Tibial nerve (tissue), 4 donors: ENCODE measurements at regions not wholly inside any gene's neighbourhood (a gene's known extent, or its start where the extent isn't known, plus 50 kb on each side); places are given as distances from the start of the nearest gene placed in this dataset.
"Not testable (repeated sequence)": the region's sequence is repeated elsewhere in the genome, so short reads cannot be mapped to it uniquely, and the experiment has no call there.

ENCODE experiments used
- DNase-seq, 2 donors: peaks; one replicate each; pipeline ENCODE4 v3.0.0-alpha.2; 2019; ENCODE audit warnings: low spot score in 2 of 2
- H3K27ac ChIP-seq, 4 donors: fragments of 200-600 bp; sonication (generic) in 3 of 4; one replicate each; pipeline ENCODE4 v1.5.1; 2017 to 2019; ENCODE audit warnings: mild to moderate bottlenecking in 1 of 4
- H3K27me3 ChIP-seq, 2 donors: fragments of 200-600 bp; sonication (generic) in 1 of 2; one replicate each; pipeline versions ENCODE4 v1.5.1 to v1.6.0; 2017 to 2019
- H3K36me3 ChIP-seq, 3 donors: fragments of 200-600 bp; sonication (generic); one replicate each; pipeline ENCODE4 v1.5.1; 2018 to 2019
- H3K4me1 ChIP-seq, 4 donors: fragments of 200-600 bp; sonication (generic) in 3 of 4; one replicate each; pipeline ENCODE4 v1.5.1; 2017 to 2019
- H3K4me3 ChIP-seq, 4 donors: fragments of 200-600 bp; sonication (generic) in 3 of 4; one replicate each; pipeline ENCODE4 v1.5.1; 2017 to 2019; ENCODE audit warnings: mild to moderate bottlenecking in 1 of 4, moderate library complexity in 1 of 4
- H3K9me3 ChIP-seq, 4 donors: fragments of 200-600 bp; sonication (generic) in 3 of 4; one replicate each; pipeline ENCODE4 v1.5.1; 2017 to 2019
- EP300 ChIP-seq, 2 donors: sonication (generic); formaldehyde crosslinking; IDR thresholded peaks; one replicate each; pipeline ENCODE4 v1.6.1; 2017; ENCODE audit warnings: antibody characterized with exemption in 2 of 2, mild to moderate bottlenecking in 1 of 2
- POLR2A ChIP-seq, 2 donors: fragments of 450-650 bp; IDR thresholded peaks; one replicate each; pipeline ENCODE4 v1.6.1; 2017; ENCODE audit warnings: antibody characterized with exemption in 2 of 2, mild to moderate bottlenecking in 2 of 2, moderate library complexity in 2 of 2
- WGBS, 2 donors: methylation state at CpG; one replicate each; pipeline ENCODE4 v1.1.5; 2018; 5-methylcytosine and 5-hydroxymethylcytosine counted together
- TF ChIP-seq, protein P1 (sequence below), 5 experiments: fragments of 200-600 bp in 3 of 5; fragments of 450-650 bp in 2 of 5; sonication (generic) in 3 of 5; IDR thresholded peaks; one replicate each; pipeline ENCODE4 v1.5.1; 2016 to 2019; ENCODE audit warnings: antibody characterized with exemption in 5 of 5, mild to moderate bottlenecking in 3 of 5, moderate library complexity in 2 of 5

DNA sequence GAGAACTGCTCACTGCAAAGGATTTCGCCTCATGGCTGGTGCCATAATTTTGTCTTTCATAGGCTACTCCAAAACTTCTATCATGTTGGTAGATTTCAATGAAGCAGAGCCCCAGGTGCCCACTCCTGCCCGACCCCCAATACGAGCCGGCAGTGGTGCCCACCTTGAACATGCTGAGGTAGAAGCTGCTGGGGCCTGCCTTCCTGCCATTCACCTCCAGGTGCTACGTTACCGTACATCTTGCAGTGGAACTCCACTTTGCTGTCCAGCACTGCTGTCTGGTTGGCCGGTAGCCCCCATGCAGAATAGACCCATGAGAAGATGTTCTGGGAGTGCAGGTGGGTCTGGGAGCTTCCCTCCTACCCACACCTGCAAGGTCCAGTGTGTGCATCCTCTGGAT, 502.8 kb upstream of the TBL1XR1 start:
- WGBS, 2 donors: 95 to 96% methylated on average over 7 of the region's 7 CpGs
- H3K36me3 ChIP-seq: no peaks in the 10 kb centered on the region
- no peak for DNase-seq
- no peaks in the 10 kb centered on the region for H3K27me3 ChIP-seq
- H3K4me3 ChIP-seq: no peak overlapping the region
- peaks cover 0 to 2% (median 0%) of the 10 kb centered on the region in 4 donors for H3K4me1 ChIP-seq
- no peaks in the 10 kb centered on the region for H3K9me3 ChIP-seq
- no peak overlapping the region for H3K27ac ChIP-seq
- TF ChIP-seq, protein P1, sequence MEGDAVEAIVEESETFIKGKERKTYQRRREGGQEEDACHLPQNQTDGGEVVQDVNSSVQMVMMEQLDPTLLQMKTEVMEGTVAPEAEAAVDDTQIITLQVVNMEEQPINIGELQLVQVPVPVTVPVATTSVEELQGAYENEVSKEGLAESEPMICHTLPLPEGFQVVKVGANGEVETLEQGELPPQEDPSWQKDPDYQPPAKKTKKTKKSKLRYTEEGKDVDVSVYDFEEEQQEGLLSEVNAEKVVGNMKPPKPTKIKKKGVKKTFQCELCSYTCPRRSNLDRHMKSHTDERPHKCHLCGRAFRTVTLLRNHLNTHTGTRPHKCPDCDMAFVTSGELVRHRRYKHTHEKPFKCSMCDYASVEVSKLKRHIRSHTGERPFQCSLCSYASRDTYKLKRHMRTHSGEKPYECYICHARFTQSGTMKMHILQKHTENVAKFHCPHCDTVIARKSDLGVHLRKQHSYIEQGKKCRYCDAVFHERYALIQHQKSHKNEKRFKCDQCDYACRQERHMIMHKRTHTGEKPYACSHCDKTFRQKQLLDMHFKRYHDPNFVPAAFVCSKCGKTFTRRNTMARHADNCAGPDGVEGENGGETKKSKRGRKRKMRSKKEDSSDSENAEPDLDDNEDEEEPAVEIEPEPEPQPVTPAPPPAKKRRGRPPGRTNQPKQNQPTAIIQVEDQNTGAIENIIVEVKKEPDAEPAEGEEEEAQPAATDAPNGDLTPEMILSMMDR (IDR thresholded peaks at IDR 0.05): no peak
- TF ChIP-seq POLR2A (IDR thresholded peaks at IDR 0.05) (no peak), EP300 (IDR thresholded peaks at IDR 0.05) (no peak)

DNA sequence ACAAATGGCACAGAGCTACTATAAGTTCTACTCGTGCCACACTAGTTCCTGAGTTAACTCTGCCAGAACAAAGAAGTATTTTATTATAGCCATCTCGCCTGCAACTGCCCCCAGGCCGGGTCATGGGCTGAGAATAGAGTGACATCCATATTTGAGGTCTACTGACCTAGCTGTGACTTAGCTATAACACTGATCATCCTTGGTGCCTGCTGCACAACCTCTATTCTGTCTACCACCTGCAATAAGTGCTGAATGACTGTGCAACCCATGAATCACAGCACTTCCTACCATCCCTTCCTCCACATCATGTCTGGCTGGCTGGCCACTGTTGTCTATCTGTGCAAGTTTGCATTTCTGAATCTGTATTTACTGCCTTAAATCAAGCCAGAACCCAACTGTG, 506.5 kb upstream of the TBL1XR1 start:
- Histone ChIP-seq H3K36me3 (no peaks in the 10 kb centered on the region), H3K4me1 (no peaks in the 10 kb centered on the region), H3K27me3 (no peaks in the 10 kb centered on the region), H3K27ac (no peak overlapping the region), H3K9me3 (no peaks in the 10 kb centered on the region), H3K4me3 (no peak overlapping the region)
- TF ChIP-seq, protein P1 (IDR thresholded peaks at IDR 0.05): no peak
- TF ChIP-seq EP300 (IDR thresholded peaks at IDR 0.05): no peak
- TF ChIP-seq POLR2A (IDR thresholded peaks at IDR 0.05): no peak
- WGBS, 2 donors: 73 to 74% methylated on average over 3 of the region's 3 CpGs
- DNase-seq: no peak

DNA sequence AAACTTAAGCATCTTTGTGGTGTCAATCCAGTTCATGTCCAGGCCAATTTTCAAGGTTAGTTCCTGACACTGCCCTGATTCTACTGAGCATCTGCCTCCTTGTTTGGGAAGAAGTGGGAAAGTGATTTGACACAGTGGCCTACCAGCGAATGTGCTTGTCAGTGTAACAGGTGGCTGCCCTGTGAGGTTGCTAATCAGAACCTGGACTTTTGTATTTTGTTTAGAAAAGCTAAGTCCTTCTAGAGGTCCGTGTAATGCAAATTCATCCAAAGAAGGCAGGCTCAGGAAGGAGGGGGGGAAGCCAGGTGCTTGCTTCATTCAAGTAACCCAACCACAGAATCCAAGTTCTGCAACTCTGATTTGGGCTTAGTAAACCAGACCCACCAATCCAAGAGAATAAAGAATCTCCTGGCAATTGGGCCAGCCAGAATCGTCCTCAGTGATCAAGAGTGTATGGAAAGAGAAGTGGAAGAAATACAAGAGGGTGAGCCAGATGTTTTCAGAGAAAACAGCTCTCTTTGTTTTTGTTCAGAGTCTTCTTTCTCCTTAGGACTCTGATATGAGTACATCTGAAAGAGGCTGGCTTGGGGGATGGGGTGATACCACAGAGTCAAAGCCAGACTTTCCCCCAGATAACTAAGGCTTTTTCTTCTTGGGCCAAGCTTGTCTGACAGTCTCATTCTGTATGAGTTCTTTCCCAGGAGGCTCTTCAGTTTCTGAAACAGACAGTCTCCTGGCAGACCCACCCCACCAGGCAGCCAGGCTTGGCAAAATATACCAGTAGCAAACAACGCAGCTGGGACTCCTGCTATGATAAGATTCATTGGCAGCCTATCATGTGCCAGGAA, 508.9 kb upstream of the TBL1XR1 start:
- TF ChIP-seq POLR2A (IDR thresholded peaks at IDR 0.05) (no peak), EP300 (IDR thresholded peaks at IDR 0.05) (peak in 1 of 2 donors; percentile 18)
- no peaks in the 10 kb centered on the region for H3K27me3 ChIP-seq
- H3K4me1 ChIP-seq: no peaks in the 10 kb centered on the region
- peak overlapping the region in 1 of 4 donors; percentile 25 for H3K27ac ChIP-seq
- H3K9me3 ChIP-seq: no peaks in the 10 kb centered on the region
- H3K4me3 ChIP-seq: no peak overlapping the region
- H3K36me3 ChIP-seq: no peaks in the 10 kb centered on the region
- peak in 1 of 2 donors; percentile 35 for DNase-seq
- WGBS, 2 donors: 45 to 58% methylated on average over 4 of the region's 4 CpGs

DNA sequence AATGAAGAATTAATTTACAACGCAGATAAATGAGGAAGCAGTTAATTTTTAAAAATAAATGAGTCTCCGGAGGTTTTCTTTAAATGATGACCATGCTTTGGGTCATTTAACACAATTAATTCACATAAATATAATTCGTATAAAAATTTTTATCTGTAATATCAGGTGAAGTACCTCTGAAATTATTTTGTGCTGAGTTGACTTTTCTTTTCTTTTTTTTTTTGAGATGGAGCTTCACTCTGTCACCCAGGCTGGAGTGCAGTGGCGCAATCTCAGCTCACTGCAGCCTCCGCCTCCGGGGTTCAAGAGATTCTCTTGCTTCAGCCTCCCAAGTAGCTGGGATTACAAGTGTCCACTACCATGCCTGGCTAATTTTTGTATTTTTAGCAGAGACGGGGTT, 512.2 kb upstream of the TBL1XR1 start:
- not testable (repeated sequence) for H3K27me3 ChIP-seq, H3K27ac ChIP-seq, H3K9me3 ChIP-seq, DNase-seq, H3K36me3 ChIP-seq, H3K4me1 ChIP-seq, H3K4me3 ChIP-seq
- 95 to 97% methylated on average over 7 of the region's 7 CpGs for WGBS, 2 donors

DNA sequence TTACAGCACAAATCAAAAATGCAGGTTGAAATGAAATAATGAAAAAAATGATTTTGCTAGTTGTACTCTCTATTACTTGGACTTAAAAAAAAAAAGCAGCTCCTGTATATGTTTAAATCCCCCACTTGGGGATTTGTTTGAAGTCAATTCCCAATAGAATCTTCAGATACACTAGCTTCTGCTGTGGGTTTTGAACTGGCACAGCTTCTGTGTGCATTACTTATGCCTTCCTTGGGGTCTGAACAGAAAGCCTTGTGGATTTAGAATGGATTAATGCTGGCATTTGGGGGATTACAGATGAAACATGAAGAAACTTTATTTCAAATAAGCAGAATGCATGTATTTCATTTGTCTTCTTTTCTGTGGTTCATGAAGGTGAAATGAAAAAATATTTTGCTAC, 513.2 kb upstream of the TBL1XR1 start:
- Histone ChIP-seq H3K9me3 (no peaks in the 10 kb centered on the region), H3K36me3 (no peaks in the 10 kb centered on the region), H3K27me3 (no peaks in the 10 kb centered on the region), H3K4me3 (no peak overlapping the region), H3K4me1 (peaks cover 0 to 14% (median 0%) of the 10 kb centered on the region in 4 donors), H3K27ac (no peak overlapping the region)
- DNase-seq: no peak
- TF ChIP-seq, protein P1 (IDR thresholded peaks at IDR 0.05): no peak
- no peak for TF ChIP-seq EP300 (IDR thresholded peaks at IDR 0.05)
- TF ChIP-seq POLR2A (IDR thresholded peaks at IDR 0.05): no peak

DNA sequence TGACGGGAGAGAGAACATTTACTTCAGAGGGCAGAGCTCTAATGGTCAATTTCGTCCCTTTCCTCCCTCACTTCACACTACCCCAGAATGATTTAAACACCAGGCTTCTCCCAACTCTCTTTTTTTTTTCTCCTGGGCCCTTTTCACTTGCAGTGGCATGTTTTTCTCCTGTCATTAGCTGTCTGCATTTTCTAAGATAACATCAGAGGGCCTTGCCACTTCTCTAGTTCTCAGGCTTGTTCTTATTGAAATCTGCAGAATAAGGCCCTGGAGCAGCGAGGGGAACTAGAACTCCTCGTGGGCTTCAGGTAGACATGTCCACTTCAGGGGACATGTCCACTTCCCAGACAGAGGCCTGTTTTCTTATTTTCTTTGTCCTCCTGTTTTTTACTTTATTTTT, 514.4 kb upstream of the TBL1XR1 start:
- Histone ChIP-seq H3K9me3 (no peaks in the 10 kb centered on the region), H3K27me3 (no peaks in the 10 kb centered on the region), H3K36me3 (no peaks in the 10 kb centered on the region), H3K4me1 (peaks cover 0 to 14% (median 0%) of the 10 kb centered on the region in 4 donors), H3K4me3 (no peak overlapping the region), H3K27ac (no peak overlapping the region)
- 85 to 89% methylated on average over 4 of the region's 4 CpGs for WGBS, 2 donors
- no peak for TF ChIP-seq EP300 (IDR thresholded peaks at IDR 0.05)
- no peak for DNase-seq
